ENCODE measurements at regions not wholly inside any gene's neighbourhood (a gene's known extent, or its start where the extent isn't known, plus 50 kb on each side); places are given as distances from the start of the nearest gene placed in this dataset.

GRCh38 chr13:61024046-61024445, 391.6 kb downstream of the PCDH20 start:
- H3K36me3 Mint-ChIP-seq, result no peaks in the 10 kb centered on the region
- H3K4me3 Mint-ChIP-seq, result no peak overlapping the region
- Histone ChIP-seq H3K36me3 (replicated peaks in 1 of 2; ENCODE audit: control insufficient read depth in 1 of 2, insufficient read depth in 2 of 2, low read length in 2 of 2) (no peaks in the 10 kb centered on the region), H3K27me3 (ENCODE audit: control insufficient read depth in 2 of 2, insufficient read depth in 2 of 2, low read length in 2 of 2) (no peaks in the 10 kb centered on the region), H3K27ac (ENCODE audit: low read depth in 1 of 2, low read length in 2 of 2) (no peak overlapping the region), H3K9me3 (replicated peaks in 1 of 2; ENCODE audit: control insufficient read depth in 1 of 2, insufficient read depth in 1 of 2, low read length in 2 of 2) (no peaks in the 10 kb centered on the region), H3K4me3 (replicated peaks in 1 of 3; ENCODE audit: low read depth in 2 of 3, low read length in 3 of 3) (no peak overlapping the region), H3K4me1 (ENCODE audit: control insufficient read depth in 1 of 2, insufficient read depth in 2 of 2, low read length in 2 of 2) (no peaks in the 10 kb centered on the region), H2AFZ (ENCODE audit: insufficient read depth, low read depth, low read length, poor library complexity, severe bottlenecking) (no peak overlapping the region), H3K79me2 (ENCODE audit: insufficient read depth, low read length) (no peaks in the 10 kb centered on the region), H3K9ac (ENCODE audit: insufficient read depth, low read length, poor library complexity, severe bottlenecking) (no peak overlapping the region), H4K20me1 (ENCODE audit: insufficient read depth, low read length) (no peaks in the 10 kb centered on the region), H3K4me2 (replicated peaks; ENCODE audit: extremely low read depth, low read length, poor library complexity, severe bottlenecking) (no peak overlapping the region)
- no peaks in the 10 kb centered on the region for H3K4me1 Mint-ChIP-seq
- intact Hi-C loops (cut with micrococcal nuclease), result no loop called here
- TF ChIP-seq, protein P1, sequence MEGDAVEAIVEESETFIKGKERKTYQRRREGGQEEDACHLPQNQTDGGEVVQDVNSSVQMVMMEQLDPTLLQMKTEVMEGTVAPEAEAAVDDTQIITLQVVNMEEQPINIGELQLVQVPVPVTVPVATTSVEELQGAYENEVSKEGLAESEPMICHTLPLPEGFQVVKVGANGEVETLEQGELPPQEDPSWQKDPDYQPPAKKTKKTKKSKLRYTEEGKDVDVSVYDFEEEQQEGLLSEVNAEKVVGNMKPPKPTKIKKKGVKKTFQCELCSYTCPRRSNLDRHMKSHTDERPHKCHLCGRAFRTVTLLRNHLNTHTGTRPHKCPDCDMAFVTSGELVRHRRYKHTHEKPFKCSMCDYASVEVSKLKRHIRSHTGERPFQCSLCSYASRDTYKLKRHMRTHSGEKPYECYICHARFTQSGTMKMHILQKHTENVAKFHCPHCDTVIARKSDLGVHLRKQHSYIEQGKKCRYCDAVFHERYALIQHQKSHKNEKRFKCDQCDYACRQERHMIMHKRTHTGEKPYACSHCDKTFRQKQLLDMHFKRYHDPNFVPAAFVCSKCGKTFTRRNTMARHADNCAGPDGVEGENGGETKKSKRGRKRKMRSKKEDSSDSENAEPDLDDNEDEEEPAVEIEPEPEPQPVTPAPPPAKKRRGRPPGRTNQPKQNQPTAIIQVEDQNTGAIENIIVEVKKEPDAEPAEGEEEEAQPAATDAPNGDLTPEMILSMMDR (IDR thresholded peaks at IDR 0.05), result no peak
- no peaks in the 10 kb centered on the region for H3K27me3 Mint-ChIP-seq (ENCODE audit: low read depth in 3 of 3)
- no peak overlapping the region for H3K27ac Mint-ChIP-seq
- DNase-seq, result no peak
- H3K9me3 Mint-ChIP-seq, result peaks cover 0 to 6% (median 3%) of the 10 kb centered on the region in 7 donors

DNA sequence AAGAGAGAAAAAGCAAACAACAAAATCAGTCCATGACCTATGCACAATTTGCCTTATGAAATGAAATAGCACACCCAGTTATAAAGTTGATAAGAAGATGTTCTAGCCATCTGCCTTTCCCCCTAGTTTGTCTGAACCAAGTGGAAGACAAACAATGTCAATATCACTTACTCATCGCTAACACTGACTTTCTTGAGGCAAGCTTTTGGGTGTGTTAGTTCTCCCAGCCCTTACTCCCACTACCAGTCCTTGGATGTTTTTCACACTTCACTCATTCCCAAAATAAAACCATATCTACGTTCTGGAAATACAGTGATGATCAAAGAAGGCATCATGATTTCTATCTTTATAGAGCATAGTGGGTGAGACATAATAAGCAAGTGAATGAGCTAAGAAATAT, 393.8 kb downstream of the PCDH20 start:
- H3K36me3 ChIP-seq (replicated peaks in 1 of 2; ENCODE audit: control insufficient read depth in 1 of 2, insufficient read depth in 2 of 2, low read length in 2 of 2), result no peaks in the 10 kb centered on the region
- no peaks in the 10 kb centered on the region for H3K9me3 ChIP-seq (replicated peaks in 1 of 2; ENCODE audit: control insufficient read depth in 1 of 2, insufficient read depth in 1 of 2, low read length in 2 of 2)
- H3K79me2 ChIP-seq (ENCODE audit: insufficient read depth, low read length), result no peaks in the 10 kb centered on the region
- H4K20me1 ChIP-seq (ENCODE audit: insufficient read depth, low read length), result no peaks in the 10 kb centered on the region
- Mint-ChIP-seq H3K27ac (no peak overlapping the region), H3K4me3 (no peak overlapping the region), H3K27me3 (ENCODE audit: low read depth in 3 of 3) (no peaks in the 10 kb centered on the region), H3K9me3 (peaks cover 0 to 8% (median 4%) of the 10 kb centered on the region in 7 donors), H3K4me1 (no peaks in the 10 kb centered on the region), H3K36me3 (no peaks in the 10 kb centered on the region)
- no peaks in the 10 kb centered on the region for H3K4me1 ChIP-seq (ENCODE audit: control insufficient read depth in 1 of 2, insufficient read depth in 2 of 2, low read length in 2 of 2)
- no peak overlapping the region for H3K9ac ChIP-seq (ENCODE audit: insufficient read depth, low read length, poor library complexity, severe bottlenecking)
- H3K4me3 ChIP-seq (replicated peaks in 1 of 3; ENCODE audit: low read depth in 2 of 3, low read length in 3 of 3), result no peak overlapping the region
- no peak overlapping the region for H3K4me2 ChIP-seq (replicated peaks; ENCODE audit: extremely low read depth, low read length, poor library complexity, severe bottlenecking)
- intact Hi-C loops (cut with micrococcal nuclease), result no loop called here
- TF ChIP-seq, protein P1 (IDR thresholded peaks at IDR 0.05), result no peak
- no peak overlapping the region for H2AFZ ChIP-seq (ENCODE audit: insufficient read depth, low read depth, low read length, poor library complexity, severe bottlenecking)
- H3K27ac ChIP-seq (ENCODE audit: low read depth in 1 of 2, low read length in 2 of 2), result no peak overlapping the region
- WGBS (ENCODE audit: insufficient coverage), result 100% methylated on average over 1 of the region's 2 CpGs
- no peak for DNase-seq
- no peaks in the 10 kb centered on the region for H3K27me3 ChIP-seq (ENCODE audit: control insufficient read depth in 2 of 2, insufficient read depth in 2 of 2, low read length in 2 of 2)

Data from CD14-positive monocyte (primary cell).